ENCODE measurements at regions not wholly inside any gene's neighbourhood (a gene's known extent, or its start where the extent isn't known, plus 50 kb on each side); places are given as distances from the start of the nearest gene placed in this dataset.

DNA sequence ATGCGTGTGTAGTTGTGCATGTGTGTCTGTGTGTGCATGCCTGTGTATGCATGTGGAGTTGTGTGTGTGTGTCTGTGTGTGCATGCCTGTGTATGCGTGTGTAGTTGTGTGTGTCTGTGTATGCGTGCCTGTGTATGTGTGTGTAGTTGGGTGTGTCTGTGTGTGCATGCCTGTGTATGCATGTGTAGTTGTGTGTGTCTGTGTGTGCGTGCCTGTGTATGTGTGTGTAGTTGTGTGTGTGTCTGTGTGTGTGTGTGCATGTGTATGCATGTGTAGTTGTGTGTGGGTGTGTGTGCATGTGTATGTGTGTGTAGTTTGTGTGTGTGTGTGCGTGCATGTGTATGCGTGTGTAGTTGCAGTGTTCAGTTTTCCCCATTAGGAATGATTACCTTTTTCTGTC is 162.0 kb downstream of the URB2 start:
- Histone ChIP-seq H3K4me3 (ENCODE audit: low read depth, low read length) (no peak overlapping the region), H3K27me3 (ENCODE audit: control insufficient read depth, insufficient read depth, low read length) (no peaks in the 10 kb centered on the region), H3K36me3 (ENCODE audit: control insufficient read depth, insufficient read depth, low read length) (no peaks in the 10 kb centered on the region)
- DNase-seq (ENCODE audit: low read depth), result no peak
- ChIA-PET CTCF (no interaction called here), POLR2A (no interaction called here)
- TF ChIP-seq, protein P1, sequence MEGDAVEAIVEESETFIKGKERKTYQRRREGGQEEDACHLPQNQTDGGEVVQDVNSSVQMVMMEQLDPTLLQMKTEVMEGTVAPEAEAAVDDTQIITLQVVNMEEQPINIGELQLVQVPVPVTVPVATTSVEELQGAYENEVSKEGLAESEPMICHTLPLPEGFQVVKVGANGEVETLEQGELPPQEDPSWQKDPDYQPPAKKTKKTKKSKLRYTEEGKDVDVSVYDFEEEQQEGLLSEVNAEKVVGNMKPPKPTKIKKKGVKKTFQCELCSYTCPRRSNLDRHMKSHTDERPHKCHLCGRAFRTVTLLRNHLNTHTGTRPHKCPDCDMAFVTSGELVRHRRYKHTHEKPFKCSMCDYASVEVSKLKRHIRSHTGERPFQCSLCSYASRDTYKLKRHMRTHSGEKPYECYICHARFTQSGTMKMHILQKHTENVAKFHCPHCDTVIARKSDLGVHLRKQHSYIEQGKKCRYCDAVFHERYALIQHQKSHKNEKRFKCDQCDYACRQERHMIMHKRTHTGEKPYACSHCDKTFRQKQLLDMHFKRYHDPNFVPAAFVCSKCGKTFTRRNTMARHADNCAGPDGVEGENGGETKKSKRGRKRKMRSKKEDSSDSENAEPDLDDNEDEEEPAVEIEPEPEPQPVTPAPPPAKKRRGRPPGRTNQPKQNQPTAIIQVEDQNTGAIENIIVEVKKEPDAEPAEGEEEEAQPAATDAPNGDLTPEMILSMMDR (IDR thresholded peaks at IDR 0.05; ENCODE audit: insufficient read depth, low read depth, low read length), result no peak

DNA sequence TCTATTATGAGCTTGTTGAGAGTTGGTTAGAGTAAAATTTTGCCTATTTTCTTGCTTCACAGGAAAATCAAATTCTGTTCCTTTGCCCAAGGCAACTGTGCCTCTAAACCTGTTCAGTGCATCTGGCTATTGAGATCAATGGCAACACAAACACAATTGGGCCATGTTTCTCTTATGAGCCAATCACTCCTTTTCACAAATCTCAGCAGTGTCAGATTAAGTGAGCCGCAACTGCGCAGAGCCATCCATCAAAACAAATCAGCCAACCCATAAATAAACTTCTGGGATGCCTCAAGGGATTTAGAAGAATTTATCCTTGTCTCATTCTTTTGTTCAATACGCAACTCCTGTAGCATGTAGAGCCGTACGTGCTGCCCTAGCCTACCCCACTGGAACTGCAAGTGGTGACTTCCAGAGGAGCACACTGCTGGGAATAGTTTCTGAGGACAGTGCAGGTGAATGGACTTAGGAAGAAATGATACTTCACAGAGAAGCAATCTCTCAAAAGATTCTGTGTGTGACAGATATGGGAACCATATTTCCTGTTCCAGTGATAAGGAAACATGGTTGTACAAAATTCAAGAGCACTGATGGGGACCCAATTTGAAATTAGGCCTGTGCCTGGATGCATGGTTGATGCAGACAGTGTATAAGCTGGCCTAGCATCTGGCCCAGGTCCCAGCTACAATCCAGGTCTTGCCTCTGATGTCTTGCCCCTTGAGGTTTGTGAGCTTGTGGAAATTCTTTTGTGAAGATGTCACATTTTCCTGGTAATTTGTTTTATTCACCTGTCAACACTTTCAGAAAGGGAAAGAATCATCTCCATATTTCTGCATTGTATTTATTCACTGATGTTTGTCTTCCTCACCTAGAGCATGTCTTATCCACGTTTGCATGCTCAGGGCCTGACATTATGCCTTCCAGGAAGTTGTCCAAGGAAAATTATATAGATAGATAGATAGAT is 166.2 kb downstream of the URB2 start:
- Histone ChIP-seq H3K27me3 (ENCODE audit: control insufficient read depth, insufficient read depth, low read length) (no peaks in the 10 kb centered on the region), H3K36me3 (ENCODE audit: control insufficient read depth, insufficient read depth, low read length) (no peaks in the 10 kb centered on the region)

DNA sequence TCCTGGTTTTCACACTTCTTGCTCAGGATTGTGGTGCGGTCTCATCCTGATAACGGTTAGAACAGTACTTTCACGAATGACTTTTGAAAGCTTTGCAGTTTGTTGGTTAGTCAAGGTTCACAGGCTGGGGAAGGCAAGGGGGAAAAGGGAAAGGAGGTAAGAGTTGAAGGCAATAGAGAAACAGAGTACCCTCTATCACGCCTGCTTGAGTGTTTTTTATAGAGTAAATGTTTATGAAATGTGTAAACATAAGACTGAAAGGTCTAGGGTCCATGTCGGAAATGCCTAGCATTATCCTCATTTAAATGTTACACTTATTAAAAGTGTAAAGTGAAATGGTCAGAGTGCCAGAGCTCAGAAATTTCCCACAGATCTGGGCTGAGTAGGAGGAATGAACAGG is 167.4 kb downstream of the URB2 start:
- Histone ChIP-seq H3K4me3 (ENCODE audit: low read depth, low read length) (no peak overlapping the region), H3K27me3 (ENCODE audit: control insufficient read depth, insufficient read depth, low read length) (no peaks in the 10 kb centered on the region), H3K36me3 (ENCODE audit: control insufficient read depth, insufficient read depth, low read length) (no peaks in the 10 kb centered on the region)
- DNase-seq (ENCODE audit: low read depth), result no peak
- TF ChIP-seq, protein P1 (IDR thresholded peaks at IDR 0.05; ENCODE audit: insufficient read depth, low read depth, low read length), result no peak
- CTCF ChIA-PET, result interaction anchor here (0.6 to 0.9 kb wide), 2 partner anchors 77 to 105 kb away, joined by 3 read pairs; no protein-coding TSS in a partner anchor
- POLR2A ChIA-PET, result no interaction called here

More for the DNA sequence above, 166.2 kb downstream of the URB2 start:
- ChIA-PET CTCF (interaction anchor here (0.7 kb wide), 1 partner anchor 136 kb away, joined by 3 read pairs; no protein-coding TSS in a partner anchor), POLR2A (no interaction called here)
- DNase-seq (ENCODE audit: low read depth), result no peak
- H3K4me3 ChIP-seq (ENCODE audit: low read depth, low read length), result no peak overlapping the region
- TF ChIP-seq, protein P1 (IDR thresholded peaks at IDR 0.05; ENCODE audit: insufficient read depth, low read depth, low read length), result no peak

DNA sequence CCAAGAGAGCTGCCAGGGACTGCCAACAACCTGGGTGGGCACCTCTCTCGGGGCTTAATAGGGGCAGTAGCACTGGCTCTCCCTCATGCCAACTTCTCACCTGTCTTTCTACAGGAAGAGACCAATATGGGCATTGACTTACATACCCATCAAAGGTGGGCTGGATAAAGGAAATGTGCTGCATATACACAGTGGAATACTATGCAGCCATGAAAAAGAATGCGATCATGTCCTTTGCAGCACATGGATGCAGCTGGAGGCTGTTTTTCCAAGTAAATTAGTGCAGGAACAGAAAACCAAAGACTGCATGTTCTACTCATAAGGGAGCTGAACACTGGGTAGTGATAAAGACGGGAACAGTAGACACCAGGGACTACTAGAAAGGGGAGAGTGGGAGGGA is 172.5 kb downstream of the URB2 start:
- CTCF ChIA-PET, result no interaction called here

DNA sequence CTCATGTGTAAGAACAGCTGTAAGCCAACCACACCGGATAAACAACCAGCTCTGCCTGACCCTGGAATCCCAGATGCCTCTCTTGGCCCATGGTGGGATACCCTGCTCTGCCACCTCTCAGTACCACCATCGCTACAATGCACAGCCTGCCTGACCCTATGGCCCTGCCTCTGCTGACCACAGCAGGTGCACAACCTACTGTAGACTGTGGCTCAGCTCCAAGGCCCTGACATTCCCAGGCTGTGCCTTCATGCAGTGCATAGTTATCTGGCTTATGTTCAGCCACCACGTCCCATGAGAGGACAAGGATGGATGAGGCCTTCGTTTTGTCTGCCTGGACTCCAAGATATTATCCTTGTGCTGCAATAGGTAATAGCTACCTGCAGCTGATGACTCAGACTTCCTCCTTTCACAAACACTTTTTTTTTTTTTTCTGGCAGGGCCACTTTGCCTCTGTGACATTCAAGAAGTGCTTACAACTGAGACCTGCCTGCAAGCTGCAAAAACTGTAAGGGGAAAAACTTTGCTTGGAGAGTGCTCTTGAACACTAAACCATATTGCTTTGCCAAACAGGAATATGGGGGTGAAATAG is 177.7 kb downstream of the URB2 start:
- Histone ChIP-seq H3K4me3 (ENCODE audit: low read depth, low read length) (no peak overlapping the region), H3K27me3 (ENCODE audit: control insufficient read depth, insufficient read depth, low read length) (no peaks in the 10 kb centered on the region), H3K36me3 (ENCODE audit: control insufficient read depth, insufficient read depth, low read length) (no peaks in the 10 kb centered on the region)
- ChIA-PET CTCF (interaction anchor here (0.6 kb wide), 1 partner anchor 822 kb away, joined by 5 read pairs; no protein-coding TSS in a partner anchor), POLR2A (no interaction called here)
- DNase-seq (ENCODE audit: low read depth), result no peak
- TF ChIP-seq, protein P1 (IDR thresholded peaks at IDR 0.05; ENCODE audit: insufficient read depth, low read depth, low read length), result no peak

More for the DNA sequence above, 172.5 kb downstream of the URB2 start:
- TF ChIP-seq, protein P1 (IDR thresholded peaks at IDR 0.05; ENCODE audit: insufficient read depth, low read depth, low read length), result no peak
- H3K27me3 ChIP-seq (ENCODE audit: control insufficient read depth, insufficient read depth, low read length), result no peaks in the 10 kb centered on the region
- no peak for DNase-seq (ENCODE audit: low read depth)
- POLR2A ChIA-PET, result no interaction called here
- H3K36me3 ChIP-seq (ENCODE audit: control insufficient read depth, insufficient read depth, low read length), result no peaks in the 10 kb centered on the region
- H3K4me3 ChIP-seq (ENCODE audit: low read depth, low read length), result no peak overlapping the region
